ENCODE measurements at regions not wholly inside any gene's neighbourhood (a gene's known extent, or its start where the extent isn't known, plus 50 kb on each side); places are given as distances from the start of the nearest gene placed in this dataset.
"Not testable (repeated sequence)": the region's sequence is repeated elsewhere in the genome, so short reads cannot be mapped to it uniquely, and the experiment has no call there.

DNA sequence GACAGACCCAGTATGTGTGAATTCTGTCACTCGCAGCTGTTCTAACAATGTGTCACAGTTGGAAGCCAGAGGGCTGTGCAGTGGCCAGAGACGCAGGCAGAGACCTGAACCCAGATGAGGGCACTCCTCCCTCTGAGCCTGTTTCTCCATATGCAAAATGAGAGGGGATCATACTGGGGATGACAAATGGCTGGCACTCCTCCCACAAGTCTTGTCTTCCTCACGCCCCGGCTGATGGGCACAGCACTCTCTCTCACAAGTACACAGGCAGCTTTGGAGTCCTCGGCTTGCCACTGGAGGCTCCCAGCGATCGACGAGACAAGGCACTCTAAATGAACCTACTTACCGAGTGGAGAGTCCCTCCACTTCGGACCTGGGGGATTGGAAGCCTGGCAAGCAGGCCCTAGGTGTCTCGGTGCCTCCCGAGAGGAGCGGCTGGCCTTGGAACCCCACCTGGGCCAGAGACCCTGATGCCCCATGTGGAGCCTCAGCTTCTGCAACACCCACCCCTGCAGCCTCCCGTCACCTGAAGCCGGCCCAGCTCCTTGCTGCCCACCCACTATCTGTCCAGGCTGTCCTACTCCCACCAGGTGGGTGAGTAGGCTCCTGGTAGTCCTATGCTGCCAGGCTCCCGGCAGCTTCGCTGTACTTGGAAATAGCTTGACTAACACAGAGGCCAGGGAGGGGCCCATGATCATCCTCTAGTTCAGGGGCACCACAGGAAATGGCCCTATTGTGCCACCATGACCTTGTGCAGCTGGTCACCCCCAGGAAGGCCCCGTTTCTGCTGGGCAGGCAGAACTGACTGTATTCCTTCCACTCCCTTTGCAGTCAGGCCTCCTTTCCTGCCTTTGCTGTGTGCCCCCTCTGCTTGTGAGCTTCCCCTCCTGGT lies 65.0 kb upstream of the IQSEC1 start:
- DNase-seq (ENCODE audit: low spot score) = no peak

DNA sequence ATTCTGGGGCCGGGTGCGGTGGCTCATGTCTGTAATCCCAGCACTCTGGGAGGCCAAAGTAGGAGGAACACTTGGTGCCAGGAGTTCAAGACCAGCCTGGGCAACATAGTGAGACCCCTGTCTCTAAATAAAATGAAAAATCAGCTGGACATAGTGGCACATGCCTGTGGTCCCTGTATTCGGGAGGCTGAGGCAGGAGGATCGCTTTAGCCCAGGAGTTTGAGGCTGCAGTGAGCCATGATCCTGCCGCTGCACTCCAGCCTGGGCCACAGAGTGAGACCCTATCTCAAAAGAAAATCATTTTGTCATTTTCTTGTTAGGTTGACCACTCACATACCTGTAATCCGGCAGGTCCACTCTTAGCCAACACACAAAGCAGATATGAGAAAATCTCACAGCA lies 63.6 kb upstream of the IQSEC1 start:
- DNase-seq (ENCODE audit: low spot score) = not testable (repeated sequence)

DNA sequence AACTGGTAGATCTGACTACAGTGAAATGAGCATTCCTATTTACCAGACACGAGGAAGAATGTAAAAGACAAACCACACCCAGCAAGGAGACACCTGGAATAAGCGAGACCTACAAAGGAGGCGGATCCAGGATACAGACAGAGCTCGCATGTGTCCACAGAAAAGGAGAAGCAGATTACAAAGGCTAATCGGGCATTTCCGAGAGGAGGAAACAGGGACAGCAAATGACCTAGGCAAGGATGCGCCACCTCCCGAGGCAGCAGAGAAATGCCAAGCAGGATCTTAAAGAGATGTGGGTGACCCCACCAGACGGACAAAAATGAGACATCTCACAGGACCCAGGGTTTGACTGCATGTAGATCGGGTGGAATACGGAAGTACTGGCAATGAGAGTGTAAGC lies 63.2 kb upstream of the IQSEC1 start:
- DNase-seq (ENCODE audit: low spot score) = peak; percentile 36

DNA sequence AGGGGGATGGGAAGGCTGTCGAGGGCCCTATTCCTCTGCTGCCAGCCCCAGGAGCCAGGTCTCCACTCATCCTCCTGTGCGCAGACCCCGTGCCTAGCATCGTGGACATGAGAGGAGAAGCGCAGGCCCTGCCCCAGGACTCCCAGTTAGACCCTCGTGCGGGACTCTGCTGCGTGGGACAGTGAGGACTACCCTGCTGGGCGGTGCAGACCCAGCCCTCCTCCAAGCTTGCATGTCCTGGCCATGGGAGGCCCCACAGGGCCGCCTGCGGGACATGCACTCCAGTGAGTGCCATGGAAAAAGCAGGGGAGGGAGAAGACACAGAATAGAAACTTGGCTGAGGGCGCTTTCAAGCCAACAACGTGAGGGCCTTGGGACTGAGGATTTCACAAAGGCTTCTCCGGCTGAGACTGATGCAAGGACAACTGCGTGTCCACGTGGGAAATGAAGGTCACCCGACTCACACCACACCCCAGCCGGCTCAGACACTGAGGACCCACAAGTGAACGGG lies 62.6 kb upstream of the IQSEC1 start:
- no peak for DNase-seq (ENCODE audit: low spot score)

DNA sequence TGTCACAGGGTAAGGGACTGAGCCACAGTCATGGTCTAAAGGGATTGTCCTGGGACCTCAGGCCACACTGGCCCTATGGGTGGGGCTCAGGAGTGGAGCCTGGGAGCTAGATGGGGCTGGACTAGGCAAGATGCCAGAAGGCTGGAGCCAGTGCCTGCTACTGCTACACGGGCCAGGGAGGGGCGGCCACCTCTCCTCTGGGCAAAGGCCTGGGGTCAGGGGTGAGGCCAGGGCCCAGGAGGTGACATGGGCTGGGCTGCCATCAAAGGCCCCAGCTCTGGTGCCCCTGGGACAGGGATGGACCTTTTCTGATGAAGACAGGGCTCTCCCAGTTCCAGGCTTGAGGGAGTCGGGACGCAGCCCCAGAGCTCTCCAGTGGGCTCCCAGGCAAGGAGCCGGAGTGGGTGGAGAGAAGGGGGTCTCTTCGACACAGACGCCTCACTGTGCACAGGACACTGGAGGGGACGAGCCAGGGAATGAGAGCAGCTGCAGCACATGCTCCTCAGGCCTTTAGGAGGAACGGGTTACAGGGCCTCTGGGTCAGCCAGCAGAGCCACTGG lies 62.1 kb upstream of the IQSEC1 start:
- DNase-seq (ENCODE audit: low spot score) = no peak

DNA sequence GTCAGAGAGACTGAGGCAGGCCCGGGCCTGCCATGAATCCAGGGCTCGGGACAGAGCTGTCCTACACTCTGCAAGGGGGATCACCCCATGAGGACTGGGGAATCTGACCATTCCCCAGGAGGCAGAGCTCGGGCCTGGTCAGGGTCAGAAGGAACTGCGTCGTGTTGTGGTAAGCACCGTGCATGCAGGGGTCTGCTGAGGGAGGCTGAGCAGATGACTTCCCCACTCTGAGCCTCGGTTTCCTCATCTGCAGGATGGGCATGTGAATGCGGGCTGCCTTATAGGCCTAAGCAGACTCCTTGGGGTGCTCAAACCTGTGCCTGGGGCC lies 61.6 kb upstream of the IQSEC1 start:
- DNase-seq (ENCODE audit: low spot score) = no peak

DNA sequence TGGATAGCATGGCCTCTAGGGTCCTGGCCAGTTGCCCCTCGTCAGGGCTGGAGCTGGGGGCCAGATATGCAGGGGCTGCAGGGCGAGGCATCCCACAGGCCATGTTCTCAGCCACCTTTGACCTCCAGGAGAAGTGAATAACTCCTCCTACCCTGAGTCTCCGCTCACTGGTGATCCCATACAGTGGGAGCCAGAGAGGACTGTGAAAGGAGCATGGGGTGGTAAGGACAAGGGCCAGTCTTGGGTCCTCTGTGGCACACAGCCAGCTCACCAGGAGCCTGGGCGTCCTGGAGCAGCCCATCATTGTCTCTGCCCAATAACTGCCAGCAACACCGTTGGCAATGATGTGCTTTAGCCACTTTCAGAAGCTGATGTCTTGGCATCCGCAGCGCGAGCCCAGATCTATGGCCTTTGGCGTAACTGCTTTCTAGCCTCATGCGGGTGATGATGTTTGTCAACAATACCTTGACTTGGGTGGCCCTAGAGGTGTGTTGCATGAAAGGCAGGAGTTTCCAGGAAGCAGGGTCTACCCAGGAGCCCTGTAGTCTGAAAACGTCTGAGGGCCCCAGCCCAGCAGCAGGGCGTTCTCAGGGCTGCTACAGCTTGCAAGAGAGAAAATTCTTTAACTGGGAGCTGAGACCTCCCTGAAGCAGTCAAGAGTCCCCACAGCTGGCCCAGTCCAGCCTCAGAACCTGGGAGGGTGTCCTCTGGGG lies 61.1 kb upstream of the IQSEC1 start:
- no peak for DNase-seq (ENCODE audit: low spot score)

DNA sequence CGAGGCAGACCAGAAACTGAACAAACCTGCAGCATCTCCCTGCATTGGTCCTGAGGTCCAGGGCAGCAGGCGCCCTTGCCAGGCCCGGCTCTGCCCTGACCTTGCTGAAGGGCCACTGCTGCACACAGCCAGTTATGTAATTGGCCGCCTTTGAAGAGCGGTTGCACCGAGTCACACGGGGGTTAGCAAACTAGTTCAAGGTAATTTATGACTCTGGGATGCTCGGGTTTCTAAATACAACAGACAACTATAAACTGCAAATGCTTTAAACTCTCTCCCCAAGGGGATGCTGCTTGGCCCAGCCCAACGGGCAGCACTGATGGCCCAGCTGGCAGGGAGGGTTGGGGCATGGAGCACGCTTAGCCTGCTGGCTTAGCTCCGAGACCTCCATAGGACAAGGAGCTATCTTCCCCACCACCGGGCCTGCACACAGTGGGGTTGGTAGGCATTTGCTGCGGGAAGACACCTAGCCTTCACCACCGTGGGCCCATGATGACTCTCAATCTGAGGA lies 60.3 kb upstream of the IQSEC1 start:
- no peak for DNase-seq (ENCODE audit: low spot score)

DNA sequence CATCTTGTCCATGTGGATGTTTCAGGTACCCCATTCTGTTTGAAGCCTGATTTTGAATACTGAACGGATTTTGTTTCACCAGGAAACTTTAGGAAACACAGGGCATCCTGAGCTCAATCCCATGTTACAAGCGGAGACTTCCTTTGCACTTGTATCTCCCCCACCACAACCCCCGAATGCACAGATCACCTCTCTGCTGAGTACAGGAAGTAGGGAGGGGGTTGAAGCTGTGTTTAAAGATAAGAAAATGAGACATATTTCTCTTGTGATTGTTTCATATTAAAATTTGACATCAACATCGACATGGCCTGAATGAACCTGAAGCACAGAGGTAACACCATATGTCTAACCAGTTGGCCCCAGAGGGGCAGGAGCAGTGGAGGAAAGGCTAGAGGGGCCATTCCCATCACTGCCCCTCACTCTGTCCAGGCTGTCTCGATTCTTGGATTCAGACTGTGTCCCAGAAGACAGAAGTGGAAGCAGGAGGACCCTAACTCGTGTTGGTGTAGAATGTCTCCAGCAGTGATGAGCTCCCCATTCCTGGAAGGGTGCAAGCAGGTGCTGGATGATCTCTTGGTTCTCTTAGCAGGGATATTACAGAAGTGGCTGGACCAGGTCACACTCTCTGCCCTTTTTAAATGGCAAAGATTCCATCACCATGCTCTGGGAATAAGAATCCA lies 59.6 kb upstream of the IQSEC1 start:
- DNase-seq (ENCODE audit: low spot score) = no peak

DNA sequence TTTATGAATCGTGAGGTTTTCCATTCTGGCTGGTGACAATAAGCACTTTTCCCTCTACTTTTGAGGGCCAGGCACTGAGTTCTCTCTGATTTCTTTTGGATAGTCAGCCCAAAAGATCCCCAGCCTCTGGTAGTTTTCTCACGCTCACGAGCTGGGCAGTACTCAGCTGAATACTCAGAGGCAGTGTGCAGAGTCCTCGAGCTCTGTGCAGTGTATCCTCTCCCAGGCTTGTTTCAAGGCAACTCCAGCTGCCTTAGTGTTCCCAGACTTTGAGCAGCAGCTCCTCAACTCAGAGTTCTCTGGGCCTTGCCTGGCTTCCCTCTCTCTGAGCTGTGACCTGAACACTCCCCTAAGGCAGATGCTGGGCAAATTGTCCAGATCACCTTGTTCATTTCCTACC lies 59.1 kb upstream of the IQSEC1 start:
- DNase-seq (ENCODE audit: low spot score) = no peak

DNA sequence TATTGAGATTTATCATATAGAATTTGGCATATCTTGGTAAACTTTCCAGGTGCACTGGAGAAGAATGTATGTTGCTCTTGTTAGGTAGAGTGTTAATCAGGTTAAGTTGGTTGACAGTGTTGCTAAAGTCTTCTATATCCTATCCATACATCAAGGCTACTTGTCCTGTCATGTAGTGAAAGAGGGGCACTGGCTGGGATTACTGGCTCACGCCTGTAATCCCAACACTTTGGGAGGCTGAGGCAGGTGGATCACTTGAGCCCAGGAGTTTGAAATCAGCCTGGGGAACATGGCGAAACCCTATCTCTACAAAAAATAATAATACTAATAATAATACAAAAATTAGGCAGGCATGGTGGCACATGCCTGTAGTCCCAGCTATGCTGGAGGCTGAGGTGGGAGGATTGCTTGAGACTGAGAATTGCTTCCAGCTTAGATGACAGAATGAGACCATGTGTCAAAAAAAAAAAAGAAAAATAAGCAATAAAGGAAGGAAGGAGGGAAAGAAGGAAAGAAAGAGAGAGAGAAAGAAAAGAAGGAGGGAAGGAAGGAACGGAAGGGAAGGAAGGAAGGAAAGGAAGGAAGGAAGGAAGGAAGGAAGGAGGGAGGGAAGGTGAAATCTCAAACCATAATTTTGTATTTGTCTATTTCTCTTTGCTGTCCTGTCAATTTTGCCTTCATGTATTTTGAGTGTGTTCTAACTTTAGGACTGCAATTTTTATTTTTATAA lies 57.4 kb upstream of the IQSEC1 start:
- no peak for DNase-seq (ENCODE audit: low spot score)

DNA sequence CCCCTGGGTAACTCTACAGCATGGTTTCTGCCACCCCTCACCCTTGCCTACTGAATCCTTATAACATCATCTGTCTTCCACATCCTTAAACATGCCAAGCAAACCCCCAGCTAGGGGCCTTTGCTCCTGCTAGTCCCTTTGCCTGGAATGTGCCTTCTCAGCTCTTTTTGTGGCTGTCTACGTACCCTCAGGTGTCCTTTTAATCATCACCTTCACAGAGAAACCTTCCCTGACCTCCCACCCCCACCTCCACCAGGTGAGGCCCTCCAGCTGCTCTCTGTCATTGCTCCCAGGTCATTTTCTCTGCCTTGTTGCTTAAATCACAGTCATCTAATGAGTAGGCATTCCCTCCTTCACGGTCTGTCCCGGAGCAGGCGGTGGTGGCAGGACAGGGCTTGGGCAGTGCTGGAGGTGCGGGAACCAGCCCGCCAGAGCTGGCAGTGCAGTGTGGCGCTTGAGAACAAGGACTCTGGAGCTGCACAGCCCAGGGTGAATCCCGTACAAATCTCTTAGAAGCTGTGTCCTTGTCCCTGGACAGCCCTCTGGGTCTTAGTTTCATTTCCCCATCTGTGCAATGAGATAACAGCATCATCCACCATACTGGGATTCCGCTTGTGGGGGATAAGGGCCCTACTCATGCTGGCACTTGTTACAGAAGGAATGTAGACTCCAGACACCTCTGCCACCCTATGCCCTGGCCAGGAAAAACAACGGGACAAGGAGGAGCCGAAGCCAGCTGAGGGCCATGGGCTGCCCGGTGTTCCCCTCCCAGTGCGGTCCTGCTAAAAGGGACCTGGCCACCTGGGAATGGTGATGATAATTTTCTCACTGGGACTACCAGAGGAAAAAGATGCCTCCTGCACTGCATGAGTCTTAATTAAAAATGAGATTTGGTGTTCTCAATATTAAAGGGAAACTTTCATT lies 52.1 kb upstream of the IQSEC1 start:
- no peak for DNase-seq (ENCODE audit: low spot score)

DNA sequence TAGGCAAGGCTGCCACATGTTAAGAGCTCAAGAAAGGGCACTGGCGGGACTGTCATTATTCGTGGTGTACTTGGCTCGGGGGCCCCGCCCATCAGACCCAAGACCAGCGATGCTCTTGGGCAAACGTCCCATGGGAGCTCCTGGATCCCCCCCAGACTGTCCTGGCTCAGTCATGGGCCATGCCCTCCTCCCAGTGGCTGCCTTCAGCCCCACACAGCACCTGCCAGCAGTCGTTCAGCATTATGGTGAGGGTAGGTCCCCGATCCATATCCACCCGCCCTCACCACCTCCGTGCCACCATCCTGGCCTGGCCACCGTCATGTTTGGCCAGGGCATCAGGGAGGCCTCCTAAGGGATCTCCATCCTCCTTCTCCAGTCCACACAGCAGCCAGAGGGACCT lies 51.4 kb upstream of the IQSEC1 start:
- no peak for DNase-seq (ENCODE audit: low spot score)

DNA sequence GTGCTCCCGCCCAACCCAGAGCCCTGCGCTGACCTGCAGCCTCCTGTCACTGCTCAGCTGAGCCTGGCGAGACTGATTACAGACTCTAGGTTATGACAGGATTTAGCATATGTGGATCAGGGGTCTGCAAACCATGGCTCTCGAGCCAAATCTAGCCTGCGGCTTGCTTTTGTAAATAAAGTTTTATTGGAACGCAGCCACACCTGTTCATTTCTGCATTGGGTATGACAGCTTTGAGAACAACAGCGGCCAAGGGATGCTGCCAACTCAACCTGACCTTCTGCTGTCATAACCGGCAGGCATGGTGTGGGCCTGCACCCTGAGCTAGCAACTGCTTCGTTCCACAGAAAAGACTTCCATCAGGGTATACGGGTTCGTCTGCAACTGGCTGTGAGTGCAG lies 50.5 kb upstream of the IQSEC1 start:
- DNase-seq (ENCODE audit: low spot score) = no peak

DNA sequence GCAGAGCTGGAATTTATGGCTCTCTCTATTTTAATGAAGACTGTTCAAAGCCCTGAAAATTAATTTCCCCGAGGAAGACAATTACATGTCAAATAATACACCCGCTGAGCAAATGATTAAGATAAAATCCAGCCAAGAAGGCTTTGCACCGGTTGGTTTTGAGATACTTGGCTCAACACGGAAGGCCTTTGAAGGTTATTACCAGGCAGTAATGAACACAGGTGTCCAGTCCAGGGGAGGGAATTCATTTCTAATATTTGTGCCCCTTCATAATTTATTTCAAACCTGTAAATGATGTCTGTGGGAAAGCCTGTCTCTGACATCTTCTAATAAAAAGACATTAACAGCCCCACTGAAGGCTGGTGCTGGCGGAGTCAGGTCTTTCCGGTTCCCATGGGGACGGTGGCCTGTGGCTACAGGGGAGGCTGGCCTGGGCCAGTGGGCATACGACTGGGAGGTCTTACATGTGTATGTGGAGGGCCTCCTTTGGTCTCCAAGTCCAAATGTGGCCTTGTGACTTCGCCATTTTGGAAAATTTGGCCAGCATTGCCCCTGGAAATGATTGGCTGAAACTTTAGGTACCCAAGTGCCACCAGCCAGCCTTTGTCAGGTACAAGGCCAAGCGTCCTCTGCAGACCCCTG lies 49.9 kb upstream of the IQSEC1 start:
- no peak for DNase-seq (ENCODE audit: low spot score)

All from HT-29 (cell line).